ENCODE measurements at regions not wholly inside any gene's neighbourhood (a gene's known extent, or its start where the extent isn't known, plus 50 kb on each side); places are given as distances from the start of the nearest gene placed in this dataset.

DNA sequence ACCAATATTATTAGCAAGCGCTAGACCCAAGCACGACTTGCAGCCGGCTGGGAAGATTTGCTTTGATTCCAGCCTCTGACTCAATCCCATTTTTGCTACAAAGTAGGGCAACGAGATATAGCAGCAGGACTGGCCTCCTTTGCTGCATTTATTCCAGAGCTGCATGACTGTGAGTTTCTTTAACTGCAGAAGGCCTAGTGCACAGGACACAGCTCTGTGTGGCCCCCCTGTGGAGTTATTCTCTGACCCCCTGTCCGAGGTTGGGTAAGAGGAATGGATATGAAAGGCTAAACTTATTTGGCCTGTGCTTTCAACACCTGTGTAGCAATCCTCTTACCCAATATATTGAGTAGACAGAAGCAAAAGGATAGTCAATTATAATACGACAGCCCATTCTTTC lies 133.3 kb upstream of the SPTLC3 start:
- H3K4me1 Mint-ChIP-seq = no peaks in the 10 kb centered on the region
- no peaks in the 10 kb centered on the region for H3K9me3 Mint-ChIP-seq

DNA sequence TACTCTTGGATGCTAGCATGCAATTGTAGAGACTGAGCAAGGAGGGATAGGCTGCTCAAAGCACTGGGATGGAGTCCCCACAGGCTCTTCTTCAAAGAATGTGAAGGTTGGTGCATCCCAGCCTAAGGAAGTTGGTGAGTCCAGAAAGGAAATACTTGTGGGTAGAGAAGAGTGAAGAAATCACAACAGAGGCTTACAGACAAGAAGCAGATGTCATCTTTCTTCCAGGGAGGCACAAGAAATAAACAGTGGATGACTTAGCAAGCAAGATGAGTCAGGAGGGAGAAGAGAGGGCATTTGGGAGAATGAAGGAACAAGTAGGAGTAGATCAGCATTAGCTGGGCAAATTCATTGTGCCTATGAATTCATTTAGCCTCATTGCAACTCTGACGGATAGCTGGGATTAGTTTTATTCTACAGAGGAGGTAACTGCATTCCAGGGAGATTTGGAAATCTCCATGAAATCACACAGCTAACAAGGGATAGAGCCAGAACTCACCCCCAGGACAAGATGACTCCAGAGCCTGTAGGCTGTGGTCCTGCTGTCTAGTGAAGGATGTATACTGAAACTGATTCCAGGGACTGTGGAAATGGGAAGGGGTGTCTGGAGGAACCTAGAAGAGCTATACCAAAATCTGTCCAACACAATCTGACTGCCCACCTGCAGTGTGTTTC lies 125.8 kb upstream of the SPTLC3 start:
- no peak overlapping the region for H3K4me3 Mint-ChIP-seq
- no CpG with 5 or more reads among the region's 1 CpG for WGBS (ENCODE audit: insufficient coverage)

More for the DNA sequence above, 133.3 kb upstream of the SPTLC3 start:
- Mint-ChIP-seq H3K4me3 (no peak overlapping the region), H3K36me3 (no peaks in the 10 kb centered on the region), H3K27me3 (ENCODE audit: low read depth in 3 of 3) (peaks cover 0 to 1% (median 1%) of the 10 kb centered on the region in 3 donors), H3K27ac (no peak overlapping the region)
- Histone ChIP-seq H3K4me3 (replicated peaks in 1 of 3; ENCODE audit: low read depth in 2 of 3, low read length in 3 of 3) (no peak overlapping the region), H4K20me1 (ENCODE audit: insufficient read depth, low read length) (no peaks in the 10 kb centered on the region), H2AFZ (ENCODE audit: insufficient read depth, low read depth, low read length, poor library complexity, severe bottlenecking) (no peak overlapping the region), H3K9me3 (replicated peaks in 1 of 2; ENCODE audit: control insufficient read depth in 1 of 2, insufficient read depth in 1 of 2, low read length in 2 of 2) (no peaks in the 10 kb centered on the region), H3K79me2 (ENCODE audit: insufficient read depth, low read length) (no peaks in the 10 kb centered on the region), H3K27ac (ENCODE audit: low read depth in 1 of 2, low read length in 2 of 2) (no peak overlapping the region), H3K27me3 (ENCODE audit: control insufficient read depth in 2 of 2, insufficient read depth in 2 of 2, low read length in 2 of 2) (no peaks in the 10 kb centered on the region), H3K36me3 (replicated peaks in 1 of 2; ENCODE audit: control insufficient read depth in 1 of 2, insufficient read depth in 2 of 2, low read length in 2 of 2) (no peaks in the 10 kb centered on the region), H3K4me1 (ENCODE audit: control insufficient read depth in 1 of 2, insufficient read depth in 2 of 2, low read length in 2 of 2) (no peaks in the 10 kb centered on the region), H3K9ac (ENCODE audit: insufficient read depth, low read length, poor library complexity, severe bottlenecking) (no peak overlapping the region), H3K4me2 (replicated peaks; ENCODE audit: extremely low read depth, low read length, poor library complexity, severe bottlenecking) (no peak overlapping the region)
- DNase-seq = no peak
- TF ChIP-seq, protein P1, sequence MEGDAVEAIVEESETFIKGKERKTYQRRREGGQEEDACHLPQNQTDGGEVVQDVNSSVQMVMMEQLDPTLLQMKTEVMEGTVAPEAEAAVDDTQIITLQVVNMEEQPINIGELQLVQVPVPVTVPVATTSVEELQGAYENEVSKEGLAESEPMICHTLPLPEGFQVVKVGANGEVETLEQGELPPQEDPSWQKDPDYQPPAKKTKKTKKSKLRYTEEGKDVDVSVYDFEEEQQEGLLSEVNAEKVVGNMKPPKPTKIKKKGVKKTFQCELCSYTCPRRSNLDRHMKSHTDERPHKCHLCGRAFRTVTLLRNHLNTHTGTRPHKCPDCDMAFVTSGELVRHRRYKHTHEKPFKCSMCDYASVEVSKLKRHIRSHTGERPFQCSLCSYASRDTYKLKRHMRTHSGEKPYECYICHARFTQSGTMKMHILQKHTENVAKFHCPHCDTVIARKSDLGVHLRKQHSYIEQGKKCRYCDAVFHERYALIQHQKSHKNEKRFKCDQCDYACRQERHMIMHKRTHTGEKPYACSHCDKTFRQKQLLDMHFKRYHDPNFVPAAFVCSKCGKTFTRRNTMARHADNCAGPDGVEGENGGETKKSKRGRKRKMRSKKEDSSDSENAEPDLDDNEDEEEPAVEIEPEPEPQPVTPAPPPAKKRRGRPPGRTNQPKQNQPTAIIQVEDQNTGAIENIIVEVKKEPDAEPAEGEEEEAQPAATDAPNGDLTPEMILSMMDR (IDR thresholded peaks at IDR 0.05) = no peak
- 74% methylated on average over 4 of the region's 6 CpGs for WGBS (ENCODE audit: insufficient coverage)
- intact Hi-C loops (cut with micrococcal nuclease) = no loop called here

More for the DNA sequence above, 125.8 kb upstream of the SPTLC3 start:
- intact Hi-C loops (cut with micrococcal nuclease) = no loop called here
- DNase-seq = no peak
- Histone ChIP-seq H3K27me3 (ENCODE audit: control insufficient read depth in 2 of 2, insufficient read depth in 2 of 2, low read length in 2 of 2) (no peaks in the 10 kb centered on the region), H3K9me3 (replicated peaks in 1 of 2; ENCODE audit: control insufficient read depth in 1 of 2, insufficient read depth in 1 of 2, low read length in 2 of 2) (no peaks in the 10 kb centered on the region), H3K4me1 (ENCODE audit: control insufficient read depth in 1 of 2, insufficient read depth in 2 of 2, low read length in 2 of 2) (no peaks in the 10 kb centered on the region), H3K27ac (ENCODE audit: low read depth in 1 of 2, low read length in 2 of 2) (no peak overlapping the region), H4K20me1 (ENCODE audit: insufficient read depth, low read length) (no peaks in the 10 kb centered on the region), H3K4me3 (replicated peaks in 1 of 3; ENCODE audit: low read depth in 2 of 3, low read length in 3 of 3) (no peak overlapping the region), H3K9ac (ENCODE audit: insufficient read depth, low read length, poor library complexity, severe bottlenecking) (no peak overlapping the region), H3K79me2 (ENCODE audit: insufficient read depth, low read length) (no peaks in the 10 kb centered on the region), H3K4me2 (replicated peaks; ENCODE audit: extremely low read depth, low read length, poor library complexity, severe bottlenecking) (no peak overlapping the region), H3K36me3 (replicated peaks in 1 of 2; ENCODE audit: control insufficient read depth in 1 of 2, insufficient read depth in 2 of 2, low read length in 2 of 2) (no peaks in the 10 kb centered on the region), H2AFZ (ENCODE audit: insufficient read depth, low read depth, low read length, poor library complexity, severe bottlenecking) (no peak overlapping the region)
- no peaks in the 10 kb centered on the region for H3K4me1 Mint-ChIP-seq
- H3K36me3 Mint-ChIP-seq = no peaks in the 10 kb centered on the region
- no peaks in the 10 kb centered on the region for H3K9me3 Mint-ChIP-seq
- H3K27me3 Mint-ChIP-seq (ENCODE audit: low read depth in 3 of 3) = peaks cover 0 to 6% (median 0%) of the 10 kb centered on the region in 3 donors
- TF ChIP-seq, protein P1 (IDR thresholded peaks at IDR 0.05) = no peak
- no peak overlapping the region for H3K27ac Mint-ChIP-seq

Data from CD14-positive monocyte (primary cell).